GM21360 (cell line): ENCODE measurements at regions not wholly inside any gene's neighbourhood (a gene's known extent, or its start where the extent isn't known, plus 50 kb on each side); places are given as distances from the start of the nearest gene placed in this dataset.

Source experiments
- ATAC-seq: cut with Tn5 transposase; IDR thresholded peaks from one replicate; pipeline ENCODE4 v1.9.1; 2021; ENCODE audit warnings: mild to moderate bottlenecking, moderate library complexity; ENCODE audit not compliant: unreplicated experiment

GRCh38 chr6:95142101-95142500 is 435.2 kb upstream of the MANEA start:
- ATAC-seq, result no peak

DNA sequence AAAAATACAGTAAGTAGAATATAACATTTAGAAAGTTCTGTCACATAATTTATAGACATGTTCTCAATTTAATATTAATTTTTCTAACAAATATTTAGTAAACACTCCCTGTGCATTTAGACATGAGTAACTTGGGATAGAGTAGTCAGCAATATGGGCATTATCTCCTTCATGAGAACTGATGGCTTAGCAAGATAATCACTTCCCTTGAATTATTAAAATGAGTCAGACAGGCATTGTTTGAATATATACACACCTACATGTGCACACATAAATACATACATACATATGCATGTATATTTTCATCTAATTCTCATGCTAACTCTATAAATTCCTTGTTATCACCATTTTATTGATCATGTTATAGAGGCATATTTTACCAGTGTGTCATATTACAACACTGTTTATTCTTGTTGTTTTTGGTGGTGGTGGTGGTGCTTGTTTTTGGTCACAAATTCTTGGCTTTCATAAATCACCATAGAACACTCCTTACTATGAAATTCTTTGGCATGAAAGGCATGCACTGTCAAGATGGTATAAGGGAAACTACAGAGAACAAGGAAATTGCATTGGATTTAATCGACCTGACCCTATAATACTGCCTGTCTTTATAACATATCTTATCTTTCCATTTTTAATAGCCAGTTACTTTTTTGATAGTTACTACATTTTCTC is 434.5 kb upstream of the MANEA start:
- no peak for ATAC-seq

- no peak for ATAC-seq
These were observed 433.7 kb upstream of the MANEA start for GRCh38 chr6:95143408-95144180.

- no peak for ATAC-seq
These were observed 431.9 kb upstream of the MANEA start for GRCh38 chr6:95145457-95145856.

- no peak for ATAC-seq
These were observed 417.8 kb upstream of the MANEA start for GRCh38 chr6:95159557-95159956.

DNA sequence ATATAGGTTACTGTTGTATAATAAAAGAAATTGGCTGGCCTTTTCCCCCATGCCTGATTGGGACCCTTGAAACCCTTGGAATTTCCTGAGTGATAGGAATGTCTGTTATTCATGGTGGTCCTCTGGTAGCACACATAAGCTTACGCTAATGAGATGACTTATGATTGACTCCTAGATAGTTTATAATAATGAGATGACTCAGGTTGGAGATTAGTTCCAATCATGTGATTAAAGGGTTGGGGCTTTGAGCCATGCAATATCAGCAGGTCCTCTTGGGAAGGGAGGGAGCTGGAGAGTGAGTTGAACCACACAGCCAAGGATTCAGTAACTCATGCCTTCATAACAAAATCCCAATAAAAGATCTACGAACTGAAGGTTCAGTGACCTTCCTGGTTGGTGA is 407.6 kb upstream of the MANEA start:
- ATAC-seq, result no peak

GRCh38 chr6:95175927-95176675 is 401.2 kb upstream of the MANEA start:
- ATAC-seq, result no peak

GRCh38 chr6:95185874-95186273 is 391.5 kb upstream of the MANEA start:
- ATAC-seq, result no peak

DNA sequence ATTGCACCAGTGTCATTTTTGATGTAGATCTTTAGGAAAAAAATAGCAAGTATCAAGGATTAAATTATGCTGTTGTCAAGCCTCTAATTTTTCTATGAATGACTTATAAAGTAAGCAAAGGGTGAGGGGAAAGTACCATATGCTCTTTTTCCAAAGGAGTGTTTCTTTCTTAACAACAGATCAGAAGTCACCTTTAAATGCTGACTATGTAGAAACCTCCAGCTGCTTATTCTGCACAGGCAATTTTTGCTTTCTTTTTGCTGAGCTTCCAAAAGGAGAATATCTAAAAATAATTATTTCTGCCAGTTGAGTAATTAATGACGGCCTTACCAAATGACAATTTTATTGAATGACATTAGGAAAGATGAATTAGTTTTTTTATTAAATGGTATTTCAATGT is 390.6 kb upstream of the MANEA start:
- no peak for ATAC-seq

GRCh38 chr6:95197590-95197989 is 379.7 kb upstream of the MANEA start:
- no peak for ATAC-seq

GRCh38 chr6:95203153-95203754 is 374.1 kb upstream of the MANEA start:
- peak; percentile 98 for ATAC-seq

GRCh38 chr6:95204178-95204577 is 373.2 kb upstream of the MANEA start:
- no peak for ATAC-seq

GRCh38 chr6:95208621-95209020 is 368.7 kb upstream of the MANEA start:
- ATAC-seq, result no peak

- no peak for ATAC-seq
These were observed 368.3 kb upstream of the MANEA start for GRCh38 chr6:95209074-95209473.

DNA sequence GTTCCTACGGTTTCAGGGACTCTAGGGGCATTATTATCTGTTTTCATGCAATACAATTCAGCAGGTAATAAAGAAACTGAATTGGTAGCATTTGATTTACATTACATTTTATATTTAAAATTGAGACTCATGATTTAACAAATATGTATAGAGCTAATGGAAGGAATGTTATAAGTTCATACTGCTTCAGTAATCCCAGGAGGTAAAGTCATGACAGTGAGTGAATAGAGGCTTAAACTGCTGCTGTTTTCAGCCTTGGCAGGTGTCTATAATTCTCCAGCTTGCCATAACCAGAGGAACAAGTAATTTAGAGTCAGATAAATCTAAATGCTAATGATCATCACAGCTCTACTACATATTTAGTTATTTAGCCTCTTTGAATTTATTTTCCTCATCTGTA is 360.8 kb upstream of the MANEA start:
- no peak for ATAC-seq

GRCh38 chr6:95227351-95227750 is 350.0 kb upstream of the MANEA start:
- ATAC-seq, result no peak

DNA sequence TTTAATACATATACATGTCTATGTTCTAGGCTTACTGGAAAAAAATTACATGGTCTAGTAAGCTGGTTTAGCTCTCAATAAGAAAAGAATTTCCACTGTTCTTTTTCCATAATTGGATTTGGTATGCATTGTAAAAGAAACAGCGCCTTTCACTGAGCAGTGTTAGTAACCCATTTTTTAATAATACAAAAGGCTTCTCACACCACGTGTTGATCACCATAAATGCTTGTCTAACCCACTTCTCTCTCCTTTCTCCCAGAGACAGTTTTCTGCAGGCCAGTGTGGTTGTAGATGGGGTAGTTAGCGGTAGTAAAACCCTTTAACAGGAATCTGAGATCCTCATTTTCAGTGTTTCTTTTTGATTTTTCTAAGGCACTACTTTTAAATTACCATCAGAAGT is 348.7 kb upstream of the MANEA start:
- ATAC-seq, result no peak

DNA sequence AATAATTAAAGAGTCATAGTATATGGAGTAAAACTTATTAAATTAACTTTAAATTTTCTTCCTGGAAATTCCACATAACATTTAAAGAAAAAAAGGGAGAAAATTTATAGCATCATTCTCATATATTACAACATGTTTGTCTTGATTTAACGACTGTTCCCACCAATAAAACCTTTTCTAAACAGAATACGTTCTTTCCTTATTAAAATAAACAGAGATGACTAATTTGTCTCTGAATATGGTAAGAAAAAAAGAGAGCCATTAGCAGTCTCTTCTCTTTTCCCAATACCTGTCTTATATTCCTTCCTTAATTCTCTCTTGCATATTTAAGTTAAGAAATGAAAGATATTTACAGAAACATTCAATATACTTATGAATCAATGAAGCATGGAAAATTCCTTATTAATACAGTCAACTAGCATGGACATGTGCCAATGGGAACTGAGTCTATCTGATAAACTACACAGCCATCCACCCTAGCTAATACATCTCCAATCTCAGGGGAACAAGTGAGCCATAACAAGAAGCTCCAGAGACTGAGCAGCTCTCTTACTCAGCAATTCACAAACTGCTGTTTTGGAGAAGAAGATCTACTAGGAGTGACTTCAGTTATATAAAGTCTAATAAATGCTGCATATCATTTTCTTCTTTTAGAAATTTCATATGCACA is 347.1 kb upstream of the MANEA start:
- no peak for ATAC-seq

DNA sequence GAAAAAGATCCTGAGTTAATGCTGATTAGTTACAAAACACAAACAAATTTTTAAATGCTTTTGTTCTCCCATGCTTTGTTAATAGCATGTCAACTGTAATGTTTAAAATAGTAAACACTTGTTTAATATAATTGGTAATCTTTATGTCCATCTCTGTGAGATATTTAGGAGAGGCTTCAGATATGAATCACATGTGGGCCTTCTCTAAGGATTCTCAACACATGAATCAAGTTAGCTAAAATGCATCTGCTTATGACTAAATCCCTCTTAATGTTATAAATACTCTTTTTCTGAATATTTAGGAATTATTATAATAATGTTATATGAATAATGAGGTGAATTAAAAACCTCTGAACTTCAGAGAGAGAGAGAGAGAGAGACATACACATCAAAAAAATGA is 345.9 kb upstream of the MANEA start:
- no peak for ATAC-seq

DNA sequence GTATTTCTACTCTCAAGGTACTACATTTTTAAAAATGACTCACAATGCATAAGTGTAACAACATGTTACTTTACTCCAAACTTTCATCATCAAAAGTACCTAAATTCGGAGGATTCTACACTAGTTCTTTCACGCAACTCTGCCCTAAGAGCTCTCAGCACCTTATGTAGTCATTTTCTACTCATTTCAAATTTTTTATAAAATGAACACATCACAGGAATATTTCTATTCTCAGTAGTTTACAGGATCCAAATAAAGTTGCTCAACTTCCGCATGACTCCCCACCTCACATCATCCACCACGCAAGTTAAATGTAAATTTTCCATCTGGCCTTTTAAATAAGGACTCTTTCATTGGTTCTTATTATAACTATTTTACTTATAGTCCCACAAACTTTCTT is 344.9 kb upstream of the MANEA start:
- ATAC-seq, result no peak

- no peak for ATAC-seq
These were observed 343.5 kb upstream of the MANEA start for GRCh38 chr6:95233879-95234278.
